T47D (cell line): ENCODE measurements at regions not wholly inside any gene's neighbourhood (a gene's known extent, or its start where the extent isn't known, plus 50 kb on each side); places are given as distances from the start of the nearest gene placed in this dataset.

Source experiments
- DNase-seq, 2 experiments: peaks; one replicate each; pipeline versions ENCODE4 v3.0.0 to v3.0.0-alpha.2; 2011 to 2012; ENCODE audit warnings: low read depth in 1 of 2, low spot score in 1 of 2
- JUND ChIP-seq: IDR thresholded peaks from 2 replicates; pipeline ENCODE4 v1.6.1; 2012; ENCODE audit warnings: low read depth
- in situ Hi-C: cut with HindIII; loops from 2 replicates; pipeline ENCODE4 v1.10.0; 2016; ENCODE audit warnings: low sequenced_read_pairs, low pct_unique_long_range_greater_than_20kb

- TF ChIP-seq JUND, result no peak
These were observed 187.4 kb downstream of the CYYR1 start for GRCh38 chr21:26385721-26386120.

GRCh38 chr21:26379561-26379960 is 193.5 kb downstream of the CYYR1 start:
- TF ChIP-seq JUND, result no peak
- in situ Hi-C loops, result no loop called here
- no peak for DNase-seq

More at GRCh38 chr21:26385721-26386120, 187.4 kb downstream of the CYYR1 start:
- in situ Hi-C loops, result no loop called here
- peak in 1 of 2 experiments; percentile 77 for DNase-seq

- in situ Hi-C loops, result no loop called here
- no peak for DNase-seq
These were observed 195.9 kb downstream of the CYYR1 start for GRCh38 chr21:26377111-26377694.

GRCh38 chr21:26374817-26375216 is 198.3 kb downstream of the CYYR1 start:
- no peak for DNase-seq
- in situ Hi-C loops, result no loop called here
- TF ChIP-seq JUND, result no peak

More at GRCh38 chr21:26377111-26377694, 195.9 kb downstream of the CYYR1 start:
- TF ChIP-seq JUND, result no peak

- TF ChIP-seq JUND, result no peak
- DNase-seq, result no peak
- in situ Hi-C loops, result no loop called here
These were observed 198.2 kb upstream of the APP start for GRCh38 chr21:26368591-26369320.

GRCh38 chr21:26366781-26367180 is 196.2 kb upstream of the APP start:
- no peak for DNase-seq
- in situ Hi-C loops, result no loop called here
- TF ChIP-seq JUND, result no peak

- in situ Hi-C loops, result no loop called here
- DNase-seq, result no peak
- TF ChIP-seq JUND, result no peak
These were observed 195.3 kb upstream of the APP start for GRCh38 chr21:26365849-26366248.

GRCh38 chr21:26351661-26352060 is 181.1 kb upstream of the APP start:
- no peak for DNase-seq
- in situ Hi-C loops, result no loop called here
- no peak for TF ChIP-seq JUND

GRCh38 chr21:26332867-26333266 is 162.3 kb upstream of the APP start:
- in situ Hi-C loops, result no loop called here

GRCh38 chr21:26331205-26331980 is 160.8 kb upstream of the APP start:
- in situ Hi-C loops, result no loop called here
- no peak for DNase-seq
- no peak for TF ChIP-seq JUND

More at GRCh38 chr21:26332867-26333266, 162.3 kb upstream of the APP start:
- DNase-seq, result no peak
- no peak for TF ChIP-seq JUND

GRCh38 chr21:26320596-26320995 is 150.0 kb upstream of the APP start:
- in situ Hi-C loops, result no loop called here
- no peak for TF ChIP-seq JUND
- no peak for DNase-seq

- no peak for TF ChIP-seq JUND
- DNase-seq, result no peak
- in situ Hi-C loops, result no loop called here
These were observed 137.1 kb upstream of the APP start for GRCh38 chr21:26307640-26308039.

GRCh38 chr21:26297851-26298250 is 127.3 kb upstream of the APP start:
- no peak for DNase-seq
- TF ChIP-seq JUND, result no peak
- in situ Hi-C loops, result no loop called here
